K562 (cell line): ENCODE measurements at regions not wholly inside any gene's neighbourhood (a gene's known extent, or its start where the extent isn't known, plus 50 kb on each side); places are given as distances from the start of the nearest gene placed in this dataset.
A peak's percentile ranks its signal among the peaks of the same experiment; 100 is the strongest.

Experiments used
- ATF1 ChIP-seq, 2 experiments: fragments of 450-650 bp in 1 of 2; IDR thresholded peaks; 2 replicates each; pipeline ENCODE4 v1.6.1; 2016; ENCODE audit warnings: missing compliant biosample characterization in 1 of 2, missing genetic modification characterization in 1 of 2
- NFATC3 ChIP-seq: fragments of 450-650 bp; IDR thresholded peaks from 2 replicates; pipeline ENCODE4 v1.6.1; 2017; ENCODE audit warnings: mild to moderate bottlenecking
- NFRKB ChIP-seq: fragments of 450-650 bp; IDR thresholded peaks from 2 replicates; pipeline ENCODE4 v1.6.1; 2016; ENCODE audit warnings: low read depth
- NFXL1 ChIP-seq: fragments of 450-650 bp; formaldehyde crosslinking; IDR thresholded peaks from 2 replicates; pipeline ENCODE4 v1.4.0; 2021; ENCODE audit warnings: mild to moderate bottlenecking
- NR2F6 ChIP-seq: fragments of 450-650 bp; formaldehyde crosslinking; IDR thresholded peaks from 2 replicates; pipeline ENCODE4 v1.4.0; 2020; ENCODE audit warnings: mild to moderate bottlenecking
- RB1 ChIP-seq: fragments of 450-650 bp; IDR thresholded peaks from 2 replicates; pipeline ENCODE4 v1.6.1; 2017; ENCODE audit warnings: low read depth, mild to moderate bottlenecking
- RBM17 ChIP-seq: fragments of 200-400 bp; formaldehyde crosslinking; IDR thresholded peaks from 2 replicates; pipeline ENCODE4 v1.6.1; 2017; ENCODE audit warnings: low read depth, mild to moderate bottlenecking, low read length, borderline replicate concordance
- SP2 ChIP-seq: IDR thresholded peaks from 2 replicates; pipeline ENCODE4 v1.6.1; 2011; ENCODE audit warnings: mild to moderate bottlenecking, low read depth, low read length, moderate library complexity; ENCODE audit not compliant: poor library complexity, severe bottlenecking; ENCODE audit errors: extremely low read depth
- U2AF1 ChIP-seq: fragments of 200-400 bp; formaldehyde crosslinking; optimal IDR thresholded peaks from 2 replicates; pipeline ENCODE3; 2017; ENCODE audit warnings: mild to moderate bottlenecking, low read depth, low read length, moderate library complexity
- ZBTB11 ChIP-seq, 3 experiments: fragments of 200-800 bp in 1 of 3; fragments of 250-450 bp in 1 of 3; fragments of 450-650 bp in 1 of 3; sonication (Bioruptor Pico) in 1 of 3; sonication (Bioruptor generic) in 1 of 3; formaldehyde crosslinking in 1 of 3; IDR thresholded peaks; 2 replicates each; pipeline versions ENCODE4 v1.6.1 to v1.8.0; 2016 to 2022; ENCODE audit warnings: mild to moderate bottlenecking in 2 of 3, missing genetic modification characterization in 2 of 3, missing compliant biosample characterization in 1 of 3, moderate library complexity in 1 of 3
- ZBTB2 ChIP-seq: fragments of 450-650 bp; IDR thresholded peaks from 2 replicates; pipeline ENCODE4 v1.6.1; 2016; ENCODE audit warnings: antibody characterized with exemption
- ZNF3 ChIP-seq: fragments of 250-450 bp; sonication (Bioruptor Pico); IDR thresholded peaks from 2 replicates; pipeline ENCODE4 v1.5.0; 2021; ENCODE audit warnings: mild to moderate bottlenecking, moderate library complexity
- ZNF507 ChIP-seq: conservative IDR thresholded peaks from 2 replicates; pipeline ENCODE4 v1.6.1; 2017; ENCODE audit warnings: missing genetic modification characterization, missing compliant biosample characterization
- ZNF717 ChIP-seq: fragments of 250-450 bp; sonication (Bioruptor Pico); IDR thresholded peaks from 2 replicates; pipeline ENCODE4 v1.5.0; 2021
- ZNF740 ChIP-seq, 3 experiments: fragments of 200-800 bp in 1 of 3; sonication (Bioruptor generic) in 1 of 3; sonication (generic) in 1 of 3; formaldehyde crosslinking in 1 of 3; IDR thresholded peaks; 2 replicates each; pipeline versions ENCODE4 v1.6.1 to v1.8.0; 2016 to 2022; ENCODE audit warnings: mild to moderate bottlenecking in 2 of 3, missing compliant biosample characterization in 2 of 3, missing genetic modification characterization in 2 of 3, missing genetic modification reagents in 1 of 3
- ZNF780A ChIP-seq: fragments of 250-450 bp; sonication (Bioruptor Pico); IDR thresholded peaks from 2 replicates; pipeline ENCODE4 v1.5.0; 2021; ENCODE audit warnings: mild to moderate bottlenecking
- ZSCAN32 ChIP-seq: fragments of 450-650 bp; formaldehyde crosslinking; IDR thresholded peaks from 2 replicates; pipeline ENCODE4 v1.4.0; 2020; ENCODE audit warnings: mild to moderate bottlenecking, moderate library complexity
- TF ChIP-seq, protein P1 (sequence below), 2 experiments: IDR thresholded peaks in 1 of 2; conservative IDR thresholded peaks in 1 of 2; 2 replicates each; pipeline ENCODE4 v1.6.1; 2016; ENCODE audit warnings: low read depth in 2 of 2, mild to moderate bottlenecking in 1 of 2, missing compliant biosample characterization in 1 of 2, missing genetic modification characterization in 1 of 2, moderate library complexity in 1 of 2

DNA sequence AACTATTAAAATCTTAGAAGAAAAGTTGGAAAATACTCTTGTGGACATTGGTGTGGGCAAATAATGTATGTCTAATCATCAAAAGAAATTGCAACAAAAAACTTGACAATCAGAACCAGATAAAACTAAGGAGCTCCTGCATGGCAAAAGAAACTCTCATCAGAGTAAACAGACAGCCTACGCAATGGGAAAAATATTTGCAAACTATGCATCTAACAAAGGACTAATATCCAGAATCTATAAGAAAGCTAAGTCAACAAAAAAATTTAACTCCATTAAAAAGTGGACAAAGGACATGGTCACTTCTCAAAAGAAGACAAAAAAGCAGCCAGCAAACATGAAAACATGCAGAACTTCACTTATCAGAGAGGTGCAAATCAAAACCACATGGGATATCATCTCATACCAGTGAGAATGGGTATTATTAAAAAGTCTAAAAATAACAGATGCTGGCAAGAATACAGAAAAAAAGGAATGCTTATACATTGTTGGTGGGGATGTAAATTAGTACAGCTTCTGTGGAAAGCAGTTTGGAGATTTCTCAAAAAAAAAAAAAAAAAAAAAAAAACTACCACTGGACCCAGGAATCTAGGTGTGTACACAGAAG is 99.7 kb upstream of the TOP3B start (continued):
- TF ChIP-seq NR2F6 (CRISPR knock-in tag): no peak
- no peak for TF ChIP-seq NFRKB
- 0 out of 2 replicates have a peak, but pooled peaks have one; percentile 46 for TF ChIP-seq ZNF780A (CRISPR knock-in tag)
- no peak for TF ChIP-seq ZNF740 (CRISPR knock-in tag; IDR thresholded peaks at IDR 0.05)
- no peak for TF ChIP-seq ZNF740 (tag; IDR thresholded peaks at IDR 0.05)
- TF ChIP-seq ZBTB2: no peak
- TF ChIP-seq U2AF1: no peak
- TF ChIP-seq RB1: no peak
- TF ChIP-seq ZNF3 (CRISPR knock-in tag): 0 out of 2 replicates have a peak, but pooled peaks have one; percentile 35
- TF ChIP-seq ZSCAN32 (CRISPR knock-in tag): no peak
- no peak for TF ChIP-seq SP2
- TF ChIP-seq ATF1 (CRISPR knock-in tag; IDR thresholded peaks at IDR 0.05): no peak
- no peak for TF ChIP-seq ATF1 (tag; IDR thresholded peaks at IDR 0.05)
- peak; percentile 63; the same call in 1 of the 2 replicates for TF ChIP-seq ZNF717 (CRISPR knock-in tag)
- no peak for TF ChIP-seq ZBTB11 (CRISPR knock-in tag; IDR thresholded peaks at IDR 0.05)
- no peak for TF ChIP-seq NFATC3
- no peak for TF ChIP-seq RBM17
- no peak for TF ChIP-seq ZNF507 (tag)
- TF ChIP-seq, protein P1, sequence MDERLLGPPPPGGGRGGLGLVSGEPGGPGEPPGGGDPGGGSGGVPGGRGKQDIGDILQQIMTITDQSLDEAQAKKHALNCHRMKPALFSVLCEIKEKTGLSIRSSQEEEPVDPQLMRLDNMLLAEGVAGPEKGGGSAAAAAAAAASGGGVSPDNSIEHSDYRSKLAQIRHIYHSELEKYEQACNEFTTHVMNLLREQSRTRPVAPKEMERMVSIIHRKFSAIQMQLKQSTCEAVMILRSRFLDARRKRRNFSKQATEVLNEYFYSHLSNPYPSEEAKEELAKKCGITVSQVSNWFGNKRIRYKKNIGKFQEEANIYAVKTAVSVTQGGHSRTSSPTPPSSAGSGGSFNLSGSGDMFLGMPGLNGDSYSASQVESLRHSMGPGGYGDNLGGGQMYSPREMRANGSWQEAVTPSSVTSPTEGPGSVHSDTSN (CRISPR knock-in tag; IDR thresholded peaks at IDR 0.05; ENCODE audit: low read depth): no peak
- TF ChIP-seq, protein P1 (tag; conservative IDR thresholded peaks at IDR 0.05; ENCODE audit: low read depth): no peak
- no peak for TF ChIP-seq NFXL1 (CRISPR knock-in tag)
